Mesenchymal stem cell (in vitro differentiated cells and primary cell): ENCODE measurements at regions not wholly inside any gene's neighbourhood (a gene's known extent, or its start where the extent isn't known, plus 50 kb on each side); places are given as distances from the start of the nearest gene placed in this dataset.

Experiments used
- DNase-seq: peaks from one replicate; pipeline ENCODE4 v3.0.0-alpha.2; 2013
- H2AFZ ChIP-seq: one replicate; pipeline ENCODE4 v1.6.1; 2013; ENCODE audit warnings: low read depth, mild to moderate bottlenecking, control low read depth, inconsistent platforms, low read length, moderate library complexity
- H2AK5ac ChIP-seq: 2 replicates; pipeline ENCODE4 v1.6.1; 2013; ENCODE audit warnings: low read length, moderate library complexity, mild to moderate bottlenecking, inconsistent platforms; ENCODE audit not compliant: severe bottlenecking
- H2BK120ac ChIP-seq: one replicate; pipeline ENCODE4 v1.6.1; 2013; ENCODE audit warnings: low read depth, mild to moderate bottlenecking, inconsistent platforms, low read length, moderate library complexity
- H2BK12ac ChIP-seq, 2 experiments: one replicate each; pipeline ENCODE4 v1.6.1; 2013; ENCODE audit warnings: inconsistent platforms in 2 of 2, low read length in 2 of 2, mild to moderate bottlenecking in 2 of 2, moderate library complexity in 2 of 2, control low read depth in 1 of 2
- H2BK15ac ChIP-seq: one replicate; pipeline ENCODE4 v1.6.1; 2013; ENCODE audit warnings: mild to moderate bottlenecking, low read depth, inconsistent platforms; ENCODE audit not compliant: poor library complexity, severe bottlenecking
- H2BK5ac ChIP-seq: 2 replicates; pipeline ENCODE4 v1.6.1; 2013; ENCODE audit warnings: low read depth, mild to moderate bottlenecking, low read length, control low read depth, inconsistent platforms; ENCODE audit not compliant: poor library complexity, severe bottlenecking
- H3K14ac ChIP-seq, 2 experiments: one replicate each; pipeline ENCODE4 v1.6.1; 2013; ENCODE audit warnings: inconsistent platforms in 2 of 2, low read length in 2 of 2, control low read depth in 1 of 2, mild to moderate bottlenecking in 1 of 2, moderate library complexity in 1 of 2
- H3K18ac ChIP-seq, 2 experiments: one replicate each; pipeline ENCODE4 v1.6.1; 2013; ENCODE audit warnings: inconsistent platforms in 2 of 2, low read length in 2 of 2, control low read depth in 1 of 2, low read depth in 1 of 2, mild to moderate bottlenecking in 1 of 2
- H3K23ac ChIP-seq, 2 experiments: one replicate each; pipeline ENCODE4 v1.6.1; 2013; ENCODE audit warnings: inconsistent platforms in 2 of 2, low read length in 2 of 2, mild to moderate bottlenecking in 2 of 2, moderate library complexity in 2 of 2, control low read depth in 1 of 2
- H3K27ac ChIP-seq: 2 replicates; pipeline ENCODE4 v1.5.1; 2013; ENCODE audit warnings: mild to moderate bottlenecking, moderate library complexity, low read length, control low read depth, inconsistent platforms; ENCODE audit not compliant: poor library complexity, severe bottlenecking
- H3K27me3 ChIP-seq, 2 experiments: 2 replicates each; pipeline versions ENCODE4 v1.6.1 to v1.7.0; 2013; ENCODE audit warnings: low read length in 2 of 2, mild to moderate bottlenecking in 2 of 2, moderate library complexity in 2 of 2, control low read depth in 1 of 2, inconsistent platforms in 1 of 2; ENCODE audit not compliant: control insufficient read depth in 1 of 2, insufficient read depth in 1 of 2
- H3K36me3 ChIP-seq, 2 experiments: 2 replicates each; pipeline versions ENCODE4 v1.6.1 to v1.7.0; 2013; ENCODE audit warnings: low read length in 2 of 2, control low read depth in 1 of 2, inconsistent platforms in 1 of 2, low read depth in 1 of 2, mild to moderate bottlenecking in 1 of 2; ENCODE audit not compliant: insufficient read depth in 2 of 2, control insufficient read depth in 1 of 2
- H3K4ac ChIP-seq, 2 experiments: one replicate each; pipeline ENCODE4 v1.6.1; 2013; ENCODE audit warnings: inconsistent platforms in 2 of 2, low read length in 2 of 2, mild to moderate bottlenecking in 2 of 2, moderate library complexity in 2 of 2, control low read depth in 1 of 2, low read depth in 1 of 2
- H3K4me1 ChIP-seq: 2 replicates; pipeline ENCODE4 v1.6.1; 2013; ENCODE audit warnings: low read depth, low read length, control low read depth; ENCODE audit not compliant: control insufficient read depth, insufficient read depth
- H3K4me2 ChIP-seq: 2 replicates; pipeline ENCODE4 v1.6.1; 2013; ENCODE audit warnings: low read length, mild to moderate bottlenecking, inconsistent platforms; ENCODE audit not compliant: poor library complexity, severe bottlenecking
- H3K4me3 ChIP-seq, 2 experiments: 2 replicates each; pipeline versions ENCODE4 v1.5.1 to v1.7.0; 2013; ENCODE audit warnings: low read length in 2 of 2, mild to moderate bottlenecking in 2 of 2, control low read depth in 1 of 2, low read depth in 1 of 2; ENCODE audit not compliant: insufficient read depth in 1 of 2
- H3K79me1 ChIP-seq: replicated peaks from 2 replicates; pipeline ENCODE4 v1.6.1; 2013; ENCODE audit warnings: mild to moderate bottlenecking, control low read depth, low read length, inconsistent platforms; ENCODE audit not compliant: poor library complexity, severe bottlenecking
- H3K9ac ChIP-seq: 2 replicates; pipeline ENCODE4 v1.7.0; 2013; ENCODE audit warnings: mild to moderate bottlenecking, low read length, moderate library complexity
- H3K9me3 ChIP-seq: 2 replicates; pipeline ENCODE4 v1.7.0; 2013; ENCODE audit warnings: mild to moderate bottlenecking, low read length; ENCODE audit not compliant: control insufficient read depth
- H4K8ac ChIP-seq: one replicate; pipeline ENCODE4 v1.6.1; 2013; ENCODE audit warnings: inconsistent platforms, mild to moderate bottlenecking, low read length, moderate library complexity
- H4K91ac ChIP-seq: one replicate; pipeline ENCODE4 v1.6.1; 2013; ENCODE audit warnings: mild to moderate bottlenecking, low read length, inconsistent platforms
- WGBS: methylation state at CpG from one replicate; pipeline ENCODE4 v1.1.7; 2013; ENCODE audit warnings: mixed read lengths; 5-methylcytosine and 5-hydroxymethylcytosine counted together

DNA sequence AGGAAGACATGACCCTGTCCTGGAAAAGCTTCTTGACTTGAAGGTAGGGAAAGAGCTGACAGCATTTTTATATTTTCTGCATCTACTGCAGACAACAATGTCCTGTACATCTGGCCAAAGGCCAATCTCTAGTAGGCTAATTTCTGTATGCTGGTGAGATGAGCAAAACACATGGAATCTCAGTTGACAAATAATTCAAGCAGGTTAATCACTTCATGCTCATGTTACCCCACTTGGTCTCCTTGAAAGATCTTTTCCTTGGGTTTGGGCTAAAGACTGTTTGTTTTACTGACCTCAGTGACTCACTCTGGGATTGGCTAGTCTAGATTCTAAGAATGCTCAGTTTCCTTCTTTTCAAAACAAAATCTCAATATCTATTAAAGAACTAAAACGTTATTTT lies 298.8 kb downstream of the LMO7 start:
- Histone ChIP-seq H3K23ac (no peak overlapping the region), H3K18ac (no peak overlapping the region), H3K79me1 (no peaks in the 10 kb centered on the region), H3K9ac (no peak overlapping the region), H4K91ac (no peak overlapping the region), H3K4me1 (peaks cover 2% of the 10 kb centered on the region), H3K4ac (no peak overlapping the region), H2BK5ac (no peak overlapping the region), H2BK120ac (no peak overlapping the region), H4K8ac (no peak overlapping the region), H3K4me2 (no peak overlapping the region), H3K4me3 (no peak overlapping the region), H2AK5ac (peak overlapping the region; percentile 84), H3K27ac (peak overlapping the region; percentile 26), H3K36me3 (no peaks in the 10 kb centered on the region), H3K9me3 (no peaks in the 10 kb centered on the region), H2BK12ac (no peak overlapping the region), H3K27me3 (no peaks in the 10 kb centered on the region), H2AFZ (no peak overlapping the region), H2BK15ac (no peak overlapping the region), H3K14ac (no peak overlapping the region)
- no CpG with 5 or more reads among the region's 1 CpG for WGBS
- peak; percentile 34 for DNase-seq

DNA sequence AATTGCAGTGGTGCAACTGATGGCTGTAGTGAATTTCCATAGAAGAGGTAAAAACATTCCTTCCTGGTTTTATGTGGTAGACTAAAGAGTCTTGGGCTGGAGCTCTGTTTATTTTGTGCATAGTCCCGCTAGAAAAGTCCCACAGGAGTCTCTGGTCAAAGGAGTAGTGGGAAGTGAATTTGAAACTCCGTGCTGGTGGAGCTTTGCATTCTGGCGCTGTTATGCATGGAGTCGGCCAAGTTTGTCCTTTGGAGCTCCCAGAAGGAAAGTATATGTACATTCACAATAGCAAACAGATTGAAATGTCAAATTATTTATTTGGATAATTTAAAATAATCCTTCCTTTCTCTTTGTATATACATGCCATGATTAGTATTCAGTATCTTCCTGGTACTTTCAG lies 296.5 kb downstream of the LMO7 start:
- H3K4ac ChIP-seq, result no peak overlapping the region
- no peak overlapping the region for H3K27ac ChIP-seq
- peaks cover 2% of the 10 kb centered on the region for H3K4me1 ChIP-seq
- no peak overlapping the region for H2BK12ac ChIP-seq
- H2BK120ac ChIP-seq, result no peak overlapping the region
- no peaks in the 10 kb centered on the region for H3K79me1 ChIP-seq
- no peaks in the 10 kb centered on the region for H3K9me3 ChIP-seq
- no peak overlapping the region for H3K9ac ChIP-seq
- no peak overlapping the region for H2BK5ac ChIP-seq
- 100% methylated on average over 1 of the region's 4 CpGs for WGBS
- no peak overlapping the region for H3K4me3 ChIP-seq
- no peak for DNase-seq
- no peak overlapping the region for H3K23ac ChIP-seq
- H2BK15ac ChIP-seq, result no peak overlapping the region
- H3K4me2 ChIP-seq, result no peak overlapping the region
- H2AFZ ChIP-seq, result no peak overlapping the region
- no peak overlapping the region for H4K8ac ChIP-seq
- no peaks in the 10 kb centered on the region for H3K36me3 ChIP-seq
- no peak overlapping the region for H4K91ac ChIP-seq
- H3K14ac ChIP-seq, result no peak overlapping the region
- H3K18ac ChIP-seq, result no peak overlapping the region
- no peak overlapping the region for H2AK5ac ChIP-seq
- H3K27me3 ChIP-seq, result no peaks in the 10 kb centered on the region

DNA sequence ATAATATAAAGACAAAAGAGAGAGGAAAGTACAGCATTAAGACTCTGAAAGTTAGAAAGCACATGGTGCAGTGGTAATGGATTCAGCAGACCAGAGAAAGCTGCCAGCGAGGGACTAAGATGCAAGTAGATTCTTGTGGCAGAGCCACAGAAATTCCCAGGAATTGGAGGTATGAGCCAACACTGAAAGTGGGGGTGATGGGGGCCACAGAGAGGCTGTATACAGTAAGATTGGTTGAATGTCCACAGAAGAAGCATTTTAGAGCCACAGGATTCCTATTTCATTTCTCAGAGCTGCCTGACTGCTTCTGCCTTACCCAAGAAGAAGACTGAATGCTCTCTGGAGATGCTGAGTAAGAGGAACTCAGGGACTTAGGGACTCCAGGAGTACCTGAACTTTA lies 295.0 kb downstream of the LMO7 start:
- WGBS, result 93% methylated on average over 1 of the region's 1 CpG
- Histone ChIP-seq H2BK5ac (peak overlapping the region; percentile 14), H2BK120ac (no peak overlapping the region), H3K23ac (no peak overlapping the region), H3K4me3 (no peak overlapping the region), H3K27me3 (no peaks in the 10 kb centered on the region), H3K14ac (no peak overlapping the region), H3K27ac (no peak overlapping the region), H3K9ac (no peak overlapping the region), H2AK5ac (no peak overlapping the region), H2BK12ac (no peak overlapping the region), H4K8ac (no peak overlapping the region), H3K9me3 (no peaks in the 10 kb centered on the region), H3K36me3 (no peaks in the 10 kb centered on the region), H3K18ac (no peak overlapping the region), H3K79me1 (no peaks in the 10 kb centered on the region), H2AFZ (no peak overlapping the region), H3K4ac (no peak overlapping the region), H3K4me2 (no peak overlapping the region), H4K91ac (no peak overlapping the region), H2BK15ac (no peak overlapping the region), H3K4me1 (peaks cover 2% of the 10 kb centered on the region)
- DNase-seq, result peak; percentile 22

DNA sequence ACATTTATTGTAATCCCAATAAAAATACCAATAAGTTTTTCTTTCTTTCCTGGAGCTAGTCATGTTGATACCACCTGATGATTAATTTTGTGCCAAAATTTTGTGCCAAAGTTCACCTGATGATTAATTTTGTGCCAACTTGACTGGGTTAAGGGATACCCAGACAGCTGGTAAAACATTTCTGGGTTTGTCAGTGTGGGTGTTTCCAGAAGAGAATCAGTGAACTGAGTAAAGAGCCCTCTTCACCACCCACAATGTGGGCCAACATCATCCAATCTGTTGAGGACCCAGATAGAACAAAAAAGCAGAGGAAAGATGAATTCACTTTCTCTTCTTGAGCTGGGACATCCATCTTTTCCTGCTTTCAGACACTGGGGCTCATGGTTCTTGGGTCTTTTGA lies 292.9 kb downstream of the LMO7 start:
- Histone ChIP-seq H3K18ac (no peak overlapping the region), H3K23ac (no peak overlapping the region), H2BK5ac (no peak overlapping the region), H3K9me3 (no peaks in the 10 kb centered on the region), H4K91ac (no peak overlapping the region), H3K36me3 (no peaks in the 10 kb centered on the region), H3K4me2 (no peak overlapping the region), H3K4me1 (no peaks in the 10 kb centered on the region), H2BK15ac (no peak overlapping the region), H3K14ac (no peak overlapping the region), H3K27ac (no peak overlapping the region), H2AFZ (no peak overlapping the region), H3K27me3 (no peaks in the 10 kb centered on the region), H3K79me1 (no peaks in the 10 kb centered on the region), H3K4me3 (no peak overlapping the region), H2BK12ac (no peak overlapping the region), H3K4ac (no peak overlapping the region), H3K9ac (no peak overlapping the region), H4K8ac (no peak overlapping the region), H2AK5ac (peak overlapping the region; percentile 74), H2BK120ac (no peak overlapping the region)
- no peak for DNase-seq
